CD4-positive, alpha-beta T cell (primary cell): ENCODE measurements at regions not wholly inside any gene's neighbourhood (a gene's known extent, or its start where the extent isn't known, plus 50 kb on each side); places are given as distances from the start of the nearest gene placed in this dataset.

ENCODE experiments used
- ATAC-seq: fragments of 200-7000 bp; cut with Tn5 transposase; one replicate; pipeline ENCODE4 v1.10.0; 2022; ENCODE audit warnings: mild to moderate bottlenecking; ENCODE audit not compliant: poor library complexity
- CTCF ChIA-PET: fragments of 350-600 bp; sonication (Branson Sonifier 250); formaldehyde crosslinking; loops from one replicate; lab custom pipeline; 2021; ENCODE audit warnings: antibody characterized with exemption, inconsistent platforms; lab: Charles Lee
- POLR2A ChIA-PET: fragments of 350-600 bp; sonication (Branson Sonifier 250); formaldehyde crosslinking; loops from one replicate; lab custom pipeline; 2021; ENCODE audit warnings: antibody characterized with exemption, inconsistent platforms; lab: Charles Lee
- DNase-seq, 14 experiments: peaks; one replicate each; pipeline ENCODE4 v3.0.0-alpha.2; 2013 to 2020; ENCODE audit warnings: mixed read lengths in 2 of 14
- H3K27ac ChIP-seq, 2 donors: one replicate each; pipeline versions ENCODE4 v1.5.1 to v1.7.0; 2013; ENCODE audit warnings: low read length in 2 of 2, low read depth in 1 of 2, mild to moderate bottlenecking in 1 of 2
- H3K27me3 ChIP-seq, 2 experiments: 1 replicate in 1 of 2; 2 replicates in 1 of 2; pipeline versions ENCODE4 v1.6.1 to v1.7.0; 2013; ENCODE audit warnings: low read length in 2 of 2, control low read depth in 1 of 2, mild to moderate bottlenecking in 1 of 2, moderate library complexity in 1 of 2; ENCODE audit not compliant: insufficient read depth in 2 of 2, control insufficient read depth in 1 of 2
- H3K36me3 ChIP-seq: one replicate; pipeline ENCODE4 v1.6.1; 2013; ENCODE audit warnings: low read length, control low read depth; ENCODE audit not compliant: insufficient read depth
- H3K4me1 ChIP-seq: one replicate; pipeline ENCODE4 v1.6.1; 2013; ENCODE audit warnings: low read length, control low read depth; ENCODE audit not compliant: insufficient read depth
- H3K4me3 ChIP-seq: one replicate; pipeline ENCODE4 v1.5.1; 2013; ENCODE audit warnings: mild to moderate bottlenecking, low read length, moderate library complexity
- H3K9me3 ChIP-seq, 2 experiments: 1 replicate in 1 of 2; 2 replicates in 1 of 2; pipeline versions ENCODE4 v1.6.1 to v1.7.0; 2013; ENCODE audit warnings: low read length in 2 of 2, mild to moderate bottlenecking in 2 of 2, control low read depth in 1 of 2, moderate library complexity in 1 of 2; ENCODE audit not compliant: control insufficient read depth in 1 of 2, insufficient read depth in 1 of 2
- H3K27ac Mint-ChIP-seq: one replicate; pipeline ENCODE4 v1.8.0; 2020; ENCODE audit warnings: mixed read lengths
- H3K27me3 Mint-ChIP-seq: one replicate; pipeline ENCODE4 v1.8.0; 2021; ENCODE audit warnings: mixed read lengths
- H3K36me3 Mint-ChIP-seq: one replicate; pipeline ENCODE4 v1.8.0; 2021; ENCODE audit warnings: low read depth, mixed read lengths
- H3K4me1 Mint-ChIP-seq: one replicate; pipeline ENCODE4 v1.8.0; 2021; ENCODE audit warnings: low read depth, mixed read lengths
- H3K4me3 Mint-ChIP-seq: one replicate; pipeline ENCODE4 v1.8.0; 2020; ENCODE audit warnings: mild to moderate bottlenecking, mixed read lengths
- H3K9me3 Mint-ChIP-seq: one replicate; pipeline ENCODE4 v1.8.0; 2020; ENCODE audit warnings: mixed read lengths
- CTCF ChIP-seq: fragments of 200-600 bp; IDR thresholded peaks from one replicate; pipeline ENCODE4 v1.8.0; 2022; ENCODE audit warnings: antibody characterized with exemption, mild to moderate bottlenecking
- intact Hi-C, 2 experiments: fragments of 100-400 bp; cut with DNase I in 1 of 2; cut with micrococcal nuclease in 1 of 2; formaldehyde crosslinking; loops; one replicate each; pipeline versions ENCODE4 v1.15.1 to v1.9.0; 2023 to 2025; cut with DNase I, micrococcal nuclease

DNA sequence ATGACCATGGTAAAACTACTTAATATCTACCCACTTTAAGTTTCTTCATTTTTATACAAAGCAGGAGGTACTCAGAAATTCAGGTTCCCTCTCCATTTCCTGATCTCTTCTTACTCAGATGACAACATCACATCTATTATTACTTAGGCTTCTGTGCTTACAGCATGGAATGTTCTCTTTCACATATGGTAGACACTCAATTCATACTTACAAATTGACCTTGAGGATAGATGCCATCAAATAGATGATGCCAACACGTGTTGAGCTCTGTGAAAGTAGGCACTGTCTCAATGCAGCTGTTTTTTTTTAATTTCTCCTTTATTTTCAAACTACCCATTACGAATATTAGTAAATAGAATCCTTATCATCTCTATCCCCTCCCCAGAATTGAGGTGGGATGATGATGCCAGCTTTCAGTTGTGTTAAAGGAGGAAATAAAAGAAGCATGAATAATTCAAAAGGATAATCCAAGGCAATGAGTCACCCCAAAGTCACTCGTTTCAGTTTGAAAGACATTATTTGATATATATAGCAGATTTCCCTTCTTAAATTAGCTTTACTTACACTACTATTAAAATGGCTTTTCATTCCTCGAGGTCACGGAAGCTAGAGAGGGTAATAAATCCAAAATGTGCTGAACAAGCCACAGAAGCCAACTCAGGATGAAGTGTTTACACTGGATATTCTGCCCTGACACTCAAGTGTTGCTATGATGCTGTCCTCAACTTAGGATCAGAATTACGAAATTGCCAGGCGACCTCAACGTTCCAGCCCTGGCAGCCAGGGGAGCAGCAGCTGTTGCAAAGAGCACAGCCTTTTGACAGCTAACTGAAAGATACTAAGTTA lies 124.2 kb upstream of the EOLA2 start:
- Mint-ChIP-seq H3K27ac (no peak overlapping the region), H3K9me3 (no peaks in the 10 kb centered on the region), H3K4me3 (no peak overlapping the region), H3K36me3 (no peaks in the 10 kb centered on the region), H3K4me1 (no peaks in the 10 kb centered on the region), H3K27me3 (no peaks in the 10 kb centered on the region)
- TF ChIP-seq CTCF: no peak
- intact Hi-C loops: no loop called here
- Histone ChIP-seq H3K4me1 (no peaks in the 10 kb centered on the region), H3K9me3 (no peaks in the 10 kb centered on the region), H3K27me3 (no peaks in the 10 kb centered on the region), H3K27ac (no peak overlapping the region), H3K36me3 (no peaks in the 10 kb centered on the region), H3K4me3 (no peak overlapping the region)
- no peak for ATAC-seq
- CTCF ChIA-PET: interaction anchor here (1.4 kb wide), 1 partner anchor 13 kb away, joined by 3 read pairs; no protein-coding TSS in a partner anchor
- POLR2A ChIA-PET: no interaction called here
- no peak for DNase-seq

- no peaks in the 10 kb centered on the region for H3K4me1 ChIP-seq
- no peaks in the 10 kb centered on the region for H3K4me1 Mint-ChIP-seq
- TF ChIP-seq CTCF: no peak
- H3K36me3 Mint-ChIP-seq: no peaks in the 10 kb centered on the region
- CTCF ChIA-PET: interaction anchor here (1.4 kb wide), 1 partner anchor 14 kb away, joined by 3 read pairs; no protein-coding TSS in a partner anchor
- H3K4me3 ChIP-seq: no peak overlapping the region
- intact Hi-C loops: no loop called here
- no peaks in the 10 kb centered on the region for H3K9me3 ChIP-seq
- H3K9me3 Mint-ChIP-seq: no peaks in the 10 kb centered on the region
- H3K27me3 Mint-ChIP-seq: no peaks in the 10 kb centered on the region
- H3K27ac Mint-ChIP-seq: no peak overlapping the region
- H3K27ac ChIP-seq: no peak overlapping the region
- POLR2A ChIA-PET: no interaction called here
- no peaks in the 10 kb centered on the region for H3K27me3 ChIP-seq
- no peak overlapping the region for H3K4me3 Mint-ChIP-seq
- no peak for DNase-seq
- H3K36me3 ChIP-seq: no peaks in the 10 kb centered on the region
- no peak for ATAC-seq
These were observed 124.8 kb upstream of the EOLA2 start for GRCh38 chrX:150063138-150063518.

- H3K4me3 Mint-ChIP-seq: no peak overlapping the region
- ChIA-PET CTCF (interaction anchor here (1.4 kb wide), 1 partner anchor 14 kb away, joined by 3 read pairs; no protein-coding TSS in a partner anchor), POLR2A (no interaction called here)
- no peak overlapping the region for H3K27ac ChIP-seq
- no peaks in the 10 kb centered on the region for H3K36me3 ChIP-seq
- no peaks in the 10 kb centered on the region for H3K36me3 Mint-ChIP-seq
- no peaks in the 10 kb centered on the region for H3K9me3 Mint-ChIP-seq
- intact Hi-C loops: no loop called here
- no peaks in the 10 kb centered on the region for H3K27me3 ChIP-seq
- H3K27ac Mint-ChIP-seq: no peak overlapping the region
- H3K4me3 ChIP-seq: no peak overlapping the region
- no peaks in the 10 kb centered on the region for H3K9me3 ChIP-seq
- no peaks in the 10 kb centered on the region for H3K4me1 ChIP-seq
- ATAC-seq (no peak), DNase-seq (peak in 2 of 14 experiments; percentile 7 to 18)
- H3K27me3 Mint-ChIP-seq: no peaks in the 10 kb centered on the region
- H3K4me1 Mint-ChIP-seq: no peaks in the 10 kb centered on the region
- TF ChIP-seq CTCF: no peak
These were observed 125.4 kb upstream of the EOLA2 start for GRCh38 chrX:150063674-150064073.
